PC-9 (cell line): ENCODE measurements at regions not wholly inside any gene's neighbourhood (a gene's known extent, or its start where the extent isn't known, plus 50 kb on each side); places are given as distances from the start of the nearest gene placed in this dataset.

Experiments used
- EZH2 ChIP-seq: fragments of 200-600 bp; sonication (generic); IDR thresholded peaks from 2 replicates; pipeline ENCODE4 v1.8.0; 2017; ENCODE audit warnings: antibody characterized with exemption, low read depth
- TF ChIP-seq, protein P1 (sequence below): fragments of 200-600 bp; sonication (generic); conservative IDR thresholded peaks from 2 replicates; pipeline ENCODE4 v1.6.1; 2017; ENCODE audit warnings: mixed run types, antibody characterized with exemption, mild to moderate bottlenecking, moderate library complexity

DNA sequence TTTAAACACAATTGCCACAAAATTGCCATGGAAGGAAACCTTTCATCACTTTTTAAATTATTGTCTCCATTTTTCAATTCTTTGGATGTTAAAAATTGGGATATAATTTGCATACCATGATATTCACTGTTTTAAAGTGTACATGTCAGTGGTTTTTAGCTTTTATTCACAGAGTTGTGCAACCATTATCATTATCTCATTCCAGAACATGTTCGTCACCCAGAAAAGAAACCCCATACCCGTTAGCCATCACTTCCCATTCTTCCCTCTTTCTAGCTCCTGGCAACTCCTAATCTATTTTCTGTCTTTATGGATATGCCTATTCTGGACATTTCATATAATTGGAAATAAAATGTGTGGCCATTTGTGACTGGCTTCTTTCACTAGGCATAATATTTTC is 260.3 kb upstream of the FERD3L start:
- TF ChIP-seq, protein P1, sequence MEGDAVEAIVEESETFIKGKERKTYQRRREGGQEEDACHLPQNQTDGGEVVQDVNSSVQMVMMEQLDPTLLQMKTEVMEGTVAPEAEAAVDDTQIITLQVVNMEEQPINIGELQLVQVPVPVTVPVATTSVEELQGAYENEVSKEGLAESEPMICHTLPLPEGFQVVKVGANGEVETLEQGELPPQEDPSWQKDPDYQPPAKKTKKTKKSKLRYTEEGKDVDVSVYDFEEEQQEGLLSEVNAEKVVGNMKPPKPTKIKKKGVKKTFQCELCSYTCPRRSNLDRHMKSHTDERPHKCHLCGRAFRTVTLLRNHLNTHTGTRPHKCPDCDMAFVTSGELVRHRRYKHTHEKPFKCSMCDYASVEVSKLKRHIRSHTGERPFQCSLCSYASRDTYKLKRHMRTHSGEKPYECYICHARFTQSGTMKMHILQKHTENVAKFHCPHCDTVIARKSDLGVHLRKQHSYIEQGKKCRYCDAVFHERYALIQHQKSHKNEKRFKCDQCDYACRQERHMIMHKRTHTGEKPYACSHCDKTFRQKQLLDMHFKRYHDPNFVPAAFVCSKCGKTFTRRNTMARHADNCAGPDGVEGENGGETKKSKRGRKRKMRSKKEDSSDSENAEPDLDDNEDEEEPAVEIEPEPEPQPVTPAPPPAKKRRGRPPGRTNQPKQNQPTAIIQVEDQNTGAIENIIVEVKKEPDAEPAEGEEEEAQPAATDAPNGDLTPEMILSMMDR = no peak
- no peak for TF ChIP-seq EZH2
